HG02571 (cell line): ENCODE measurements at regions not wholly inside any gene's neighbourhood (a gene's known extent, or its start where the extent isn't known, plus 50 kb on each side); places are given as distances from the start of the nearest gene placed in this dataset.
"Not testable (repeated sequence)": the region's sequence is repeated elsewhere in the genome, so short reads cannot be mapped to it uniquely, and the experiment has no call there.

ENCODE experiments used
- ATAC-seq: cut with Tn5 transposase; IDR thresholded peaks from one replicate; pipeline ENCODE4 v1.9.1; 2021; ENCODE audit warnings: mild to moderate bottlenecking, moderate library complexity; ENCODE audit not compliant: unreplicated experiment

- no peak for ATAC-seq
These were observed 173.7 kb downstream of the HNRNPD start for GRCh38 chr4:82200046-82200445.

- no peak for ATAC-seq
These were observed 179.5 kb downstream of the HNRNPD start for GRCh38 chr4:82194329-82194728.

- no peak for ATAC-seq
These were observed 181.6 kb downstream of the HNRNPD start for GRCh38 chr4:82192017-82192673.

- ATAC-seq = no peak
These were observed 192.0 kb downstream of the HNRNPD start for GRCh38 chr4:82181789-82182188.

GRCh38 chr4:82172186-82172585, 201.6 kb downstream of the HNRNPD start:
- ATAC-seq = no peak

- ATAC-seq = no peak
These were observed 202.1 kb downstream of the HNRNPD start for GRCh38 chr4:82171531-82172155.

- no peak for ATAC-seq
These were observed 224.0 kb downstream of the HNRNPD start for GRCh38 chr4:82149750-82150149.

- no peak for ATAC-seq
These were observed 227.9 kb downstream of the HNRNPD start for GRCh38 chr4:82145850-82146249.

GRCh38 chr4:82140422-82140821, 233.4 kb downstream of the HNRNPD start:
- no peak for ATAC-seq

- no peak for ATAC-seq
These were observed 234.5 kb downstream of the HNRNPD start for GRCh38 chr4:82139287-82139686.

GRCh38 chr4:82138374-82138773, 235.4 kb downstream of the HNRNPD start:
- no peak for ATAC-seq

GRCh38 chr4:82136161-82136801, 237.5 kb downstream of the HNRNPD start:
- ATAC-seq = no peak

GRCh38 chr4:82128355-82128754, 245.4 kb downstream of the HNRNPD start:
- ATAC-seq = no peak

- no peak for ATAC-seq
These were observed 247.2 kb downstream of the HNRNPD start for GRCh38 chr4:82126512-82127040.

GRCh38 chr4:82125787-82126297, 247.9 kb downstream of the HNRNPD start:
- ATAC-seq = no peak

GRCh38 chr4:82124932-82125786, 248.6 kb downstream of the HNRNPD start:
- ATAC-seq = no peak

- no peak for ATAC-seq
These were observed 249.4 kb downstream of the HNRNPD start for GRCh38 chr4:82124365-82124764.

- no peak for ATAC-seq
These were observed 249.9 kb downstream of the HNRNPD start for GRCh38 chr4:82123934-82124333.

GRCh38 chr4:82115183-82115582, 258.6 kb downstream of the HNRNPD start:
- ATAC-seq = not testable (repeated sequence)

GRCh38 chr4:82108506-82108905, 265.3 kb downstream of the HNRNPD start:
- no peak for ATAC-seq

GRCh38 chr4:82104578-82104977, 269.2 kb downstream of the HNRNPD start:
- no peak for ATAC-seq
